BLaER1 (cell line): ENCODE measurements at regions not wholly inside any gene's neighbourhood (a gene's known extent, or its start where the extent isn't known, plus 50 kb on each side); places are given as distances from the start of the nearest gene placed in this dataset.
"Not testable (repeated sequence)": the region's sequence is repeated elsewhere in the genome, so short reads cannot be mapped to it uniquely, and the experiment has no call there.

Experiments
- H3K27ac ChIP-seq: shearing (Covaris generic); formaldehyde crosslinking; 2 replicates; pipeline ENCODE4 v1.8.1; 2022
- H3K27me3 ChIP-seq: shearing (Covaris generic); formaldehyde crosslinking; 2 replicates; pipeline ENCODE4 v1.8.1; 2022
- H3K36me3 ChIP-seq: shearing (Covaris generic); formaldehyde crosslinking; 2 replicates; pipeline ENCODE4 v1.8.1; 2022
- H3K4me1 ChIP-seq: shearing (Covaris generic); formaldehyde crosslinking; 2 replicates; pipeline ENCODE4 v1.8.1; 2022
- H3K4me2 ChIP-seq: shearing (Covaris generic); formaldehyde crosslinking; 2 replicates; pipeline ENCODE4 v1.8.1; 2022
- H3K4me3 ChIP-seq: shearing (Covaris generic); formaldehyde crosslinking; 2 replicates; pipeline ENCODE4 v1.8.1; 2022
- H3K9ac ChIP-seq: shearing (Covaris generic); formaldehyde crosslinking; 2 replicates; pipeline ENCODE4 v1.8.1; 2022
- H3K9me3 ChIP-seq: shearing (Covaris generic); formaldehyde crosslinking; 2 replicates; pipeline ENCODE4 v1.8.1; 2022
- H4K20me1 ChIP-seq: shearing (Covaris generic); formaldehyde crosslinking; 2 replicates; pipeline ENCODE4 v1.8.1; 2022
- Cebpa-rat ChIP-seq: shearing (Covaris generic); IDR thresholded peaks from 2 replicates; pipeline ENCODE4 v1.8.1; 2022

DNA sequence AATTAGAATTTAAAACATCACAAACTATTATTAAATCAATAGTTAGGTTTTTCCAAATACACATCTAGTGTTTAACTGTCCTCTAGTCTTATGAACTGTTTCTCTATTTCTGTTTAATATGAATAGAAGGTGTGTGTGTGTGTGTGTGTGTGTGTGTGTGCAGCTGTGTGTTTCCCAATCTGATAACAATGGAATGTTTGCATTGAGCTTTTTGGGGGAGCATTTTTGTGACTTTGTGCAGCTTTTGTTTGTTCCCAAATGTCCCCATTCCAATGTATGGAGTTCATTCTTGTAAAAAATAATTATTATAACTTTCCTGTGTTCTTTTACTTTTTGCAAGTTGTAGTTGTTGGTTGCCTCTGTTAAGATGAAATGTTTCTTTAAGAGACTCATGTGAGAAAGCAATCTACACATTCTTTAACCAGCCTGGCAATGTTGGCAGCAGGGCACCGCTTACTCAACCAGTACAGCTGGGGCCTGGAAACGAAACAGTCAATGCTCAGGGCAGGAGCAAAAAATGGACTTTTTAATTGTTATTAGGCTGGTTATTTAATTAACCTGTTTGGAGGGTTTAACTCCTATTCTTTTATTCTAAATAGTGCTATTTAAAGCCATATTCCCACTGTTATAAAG lies 354.3 kb downstream of the SRGAP2C start:
- no peaks in the 10 kb centered on the region for H3K9me3 ChIP-seq
- no peak overlapping the region for H3K27ac ChIP-seq
- H3K4me3 ChIP-seq = no peak overlapping the region
- TF ChIP-seq Cebpa-rat = no peak
- no peaks in the 10 kb centered on the region for H3K36me3 ChIP-seq
- no peak overlapping the region for H3K9ac ChIP-seq
- no peak overlapping the region for H3K4me2 ChIP-seq
- no peaks in the 10 kb centered on the region for H3K27me3 ChIP-seq
- H3K4me1 ChIP-seq = no peaks in the 10 kb centered on the region
- no peaks in the 10 kb centered on the region for H4K20me1 ChIP-seq

DNA sequence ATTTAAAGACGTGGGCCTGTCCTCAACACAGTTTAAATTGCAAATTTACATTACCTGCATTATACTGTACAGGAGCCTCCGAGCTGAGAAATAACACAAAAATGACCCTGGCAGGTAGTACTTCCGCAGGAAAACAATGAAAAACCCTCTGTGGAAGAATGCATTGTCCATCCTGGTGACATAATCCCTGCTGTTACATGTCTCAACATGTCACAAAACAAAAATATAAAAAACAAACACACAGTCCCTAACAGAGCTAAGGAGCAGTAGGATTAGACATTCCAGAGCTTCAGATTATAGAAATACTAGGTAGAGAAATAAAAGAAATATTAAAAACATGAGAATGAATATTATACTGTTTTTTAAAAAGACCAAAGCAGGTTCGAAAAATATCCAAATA lies 359.2 kb downstream of the SRGAP2C start:
- not testable (repeated sequence) for H3K4me2 ChIP-seq, H3K9ac ChIP-seq, H3K4me1 ChIP-seq, H3K4me3 ChIP-seq, H3K27ac ChIP-seq, H3K9me3 ChIP-seq, H3K36me3 ChIP-seq, H4K20me1 ChIP-seq, H3K27me3 ChIP-seq

DNA sequence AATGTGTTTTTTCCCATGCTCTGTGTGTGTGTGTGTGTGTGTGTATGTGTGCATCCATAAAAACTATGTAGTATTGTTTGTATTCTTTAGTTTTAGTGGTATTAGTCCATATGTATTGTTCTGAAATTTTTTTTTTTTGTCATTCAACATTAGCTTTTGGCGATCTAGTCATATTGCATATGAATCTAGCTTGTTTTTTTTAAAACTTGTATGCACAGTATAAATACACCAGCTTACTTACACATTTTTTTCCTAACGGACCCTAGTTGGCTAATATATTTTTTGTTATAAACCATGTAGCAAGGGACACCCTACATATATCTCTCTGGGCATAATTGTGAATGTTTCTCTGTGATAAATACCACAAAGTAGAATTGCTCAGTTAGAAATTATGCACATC lies 359.7 kb downstream of the SRGAP2C start:
- no peak overlapping the region for H3K4me2 ChIP-seq

DNA sequence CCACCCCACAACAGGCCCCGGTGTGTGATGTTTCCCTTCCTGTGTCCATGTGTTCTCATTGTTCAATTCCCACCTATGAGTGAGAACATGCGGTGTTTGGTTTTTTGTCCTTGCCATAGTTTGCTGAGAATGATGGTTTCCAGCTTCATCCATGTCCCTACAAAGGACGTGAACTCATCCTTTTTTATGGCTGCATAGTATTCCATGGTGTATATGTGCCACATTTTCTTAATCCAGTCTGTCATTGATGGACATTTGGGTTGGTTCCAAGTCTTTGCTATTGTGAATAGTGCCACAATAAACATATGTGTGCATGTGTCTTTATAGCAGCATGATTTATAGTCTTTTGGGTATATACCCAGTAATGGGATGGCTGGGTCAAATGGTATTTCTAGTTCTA lies 361.1 kb downstream of the SRGAP2C start:
- not testable (repeated sequence) for H3K4me1 ChIP-seq, H3K4me2 ChIP-seq, H3K4me3 ChIP-seq, H3K36me3 ChIP-seq, H4K20me1 ChIP-seq, H3K9ac ChIP-seq, H3K9me3 ChIP-seq, H3K27ac ChIP-seq, H3K27me3 ChIP-seq

More for the DNA sequence above, 359.7 kb downstream of the SRGAP2C start:
- Histone ChIP-seq H3K9me3 (no peaks in the 10 kb centered on the region), H3K36me3 (no peaks in the 10 kb centered on the region), H4K20me1 (no peaks in the 10 kb centered on the region), H3K4me1 (no peaks in the 10 kb centered on the region), H3K27me3 (no peaks in the 10 kb centered on the region), H3K4me3 (no peak overlapping the region), H3K27ac (no peak overlapping the region), H3K9ac (no peak overlapping the region)
- TF ChIP-seq Cebpa-rat = no peak

- H3K4me3 ChIP-seq = no peak overlapping the region
- no peak overlapping the region for H3K9ac ChIP-seq
- no peak overlapping the region for H3K4me2 ChIP-seq
- H3K36me3 ChIP-seq = no peaks in the 10 kb centered on the region
- H3K27me3 ChIP-seq = no peaks in the 10 kb centered on the region
- H3K27ac ChIP-seq = no peak overlapping the region
- no peaks in the 10 kb centered on the region for H3K9me3 ChIP-seq
- peaks cover 15% of the 10 kb centered on the region for H3K4me1 ChIP-seq
- TF ChIP-seq Cebpa-rat = no peak
- no peaks in the 10 kb centered on the region for H4K20me1 ChIP-seq
Observed at GRCh38 chr1:121546830-121547591, 362.2 kb downstream of the SRGAP2C start.

DNA sequence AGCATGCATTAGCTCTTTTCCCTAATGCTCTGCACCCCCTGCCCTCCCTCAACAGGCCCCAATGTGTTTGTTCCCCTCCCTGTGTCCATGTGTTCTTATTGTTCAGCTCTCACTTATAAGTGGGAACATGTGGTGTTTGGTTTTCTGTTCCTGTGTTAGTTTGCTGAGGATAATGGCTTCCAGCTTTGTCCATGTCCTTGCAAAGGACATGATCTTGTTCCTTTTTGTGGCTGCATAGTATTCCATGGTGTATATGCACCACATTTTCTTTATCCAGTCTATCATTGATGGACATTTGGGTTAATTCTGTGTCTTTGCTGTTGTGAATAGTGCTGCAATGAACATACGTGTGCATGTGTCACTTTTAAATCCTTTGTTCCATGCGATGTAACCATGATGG lies 363.0 kb downstream of the SRGAP2C start:
- H3K4me2 ChIP-seq, H3K4me3 ChIP-seq, H3K9ac ChIP-seq, H3K27ac ChIP-seq, H3K27me3 ChIP-seq, H4K20me1 ChIP-seq, H3K9me3 ChIP-seq, H3K36me3 ChIP-seq: not testable (repeated sequence)
- peaks cover 22% of the 10 kb centered on the region for H3K4me1 ChIP-seq

DNA sequence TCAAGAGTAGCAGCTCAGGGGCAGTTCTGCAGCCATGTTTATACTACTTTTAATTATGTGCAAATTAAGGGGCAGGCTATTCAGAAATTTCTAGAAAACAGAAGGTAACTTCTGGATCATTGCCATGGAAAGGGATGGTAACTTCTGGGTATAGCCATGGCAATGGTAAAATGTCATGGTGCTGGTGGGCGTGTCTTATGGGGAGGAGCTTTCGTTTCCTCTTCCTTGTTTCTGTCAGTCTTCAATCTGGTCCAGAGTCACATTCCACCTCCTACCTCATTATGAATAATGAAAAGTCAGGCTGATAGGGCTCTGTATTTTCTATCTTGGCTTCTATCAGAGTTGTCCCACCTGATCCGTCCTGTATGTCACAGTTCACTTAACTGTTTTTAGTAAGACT lies 366.0 kb downstream of the SRGAP2C start:
- not testable (repeated sequence) for H3K27ac ChIP-seq, H4K20me1 ChIP-seq

DNA sequence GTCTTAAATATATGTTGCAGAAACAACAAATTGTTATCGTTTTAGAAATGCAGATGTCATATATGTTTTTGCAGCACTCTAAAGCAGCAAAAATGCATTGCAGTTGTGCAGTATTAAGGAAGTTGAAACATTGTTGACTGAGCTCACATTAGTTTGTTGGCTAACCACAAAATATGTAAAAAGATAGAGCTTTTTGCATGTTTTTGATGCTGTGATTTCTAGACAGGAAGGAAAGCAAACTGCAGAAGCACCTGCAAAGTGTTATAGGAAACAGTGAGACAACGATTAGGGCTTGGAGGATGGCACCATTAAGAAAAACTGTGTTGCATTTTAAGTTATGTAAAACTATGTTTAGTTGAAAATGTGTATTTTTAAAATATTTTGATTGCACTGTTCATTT lies 366.7 kb downstream of the SRGAP2C start:
- not testable (repeated sequence) for H3K4me3 ChIP-seq, H3K9me3 ChIP-seq

More for the DNA sequence above, 366.0 kb downstream of the SRGAP2C start:
- not testable (repeated sequence) for H3K9me3 ChIP-seq, H3K9ac ChIP-seq, H3K36me3 ChIP-seq, H3K4me3 ChIP-seq, H3K27me3 ChIP-seq
- H3K4me2 ChIP-seq = peak overlapping the region; percentile 47; the same call in 1 of the 2 replicates
- peaks cover 24% of the 10 kb centered on the region for H3K4me1 ChIP-seq

DNA sequence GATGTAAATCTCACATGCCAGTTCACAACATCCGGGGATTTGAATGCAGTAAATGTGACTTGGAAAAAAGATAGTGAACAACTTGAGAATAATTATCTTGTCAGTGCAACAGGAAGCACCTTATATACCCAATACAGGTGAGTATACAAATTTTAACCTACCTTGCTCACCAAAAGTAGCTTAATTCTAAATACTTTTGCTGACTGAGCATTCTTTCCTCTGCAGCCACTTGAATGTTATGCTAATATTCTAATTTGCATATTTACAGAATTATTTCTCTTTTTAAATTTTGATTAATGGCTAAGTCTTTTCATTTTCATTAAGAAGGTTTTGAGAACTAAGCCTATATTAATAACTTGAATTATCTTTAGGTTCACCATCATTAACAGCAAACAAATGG lies 371.8 kb downstream of the SRGAP2C start:
- not testable (repeated sequence) for H3K9ac ChIP-seq, H3K27me3 ChIP-seq, H3K27ac ChIP-seq, H3K4me2 ChIP-seq, H3K36me3 ChIP-seq, H3K4me3 ChIP-seq, H4K20me1 ChIP-seq, H3K9me3 ChIP-seq
- peaks cover 13% of the 10 kb centered on the region for H3K4me1 ChIP-seq

More for the DNA sequence above, 366.7 kb downstream of the SRGAP2C start:
- not testable (repeated sequence) for H3K9ac ChIP-seq, H3K36me3 ChIP-seq, H4K20me1 ChIP-seq, H3K27ac ChIP-seq, H3K27me3 ChIP-seq
- peaks cover 24% of the 10 kb centered on the region for H3K4me1 ChIP-seq
- H3K4me2 ChIP-seq = peak overlapping the region; percentile 47

DNA sequence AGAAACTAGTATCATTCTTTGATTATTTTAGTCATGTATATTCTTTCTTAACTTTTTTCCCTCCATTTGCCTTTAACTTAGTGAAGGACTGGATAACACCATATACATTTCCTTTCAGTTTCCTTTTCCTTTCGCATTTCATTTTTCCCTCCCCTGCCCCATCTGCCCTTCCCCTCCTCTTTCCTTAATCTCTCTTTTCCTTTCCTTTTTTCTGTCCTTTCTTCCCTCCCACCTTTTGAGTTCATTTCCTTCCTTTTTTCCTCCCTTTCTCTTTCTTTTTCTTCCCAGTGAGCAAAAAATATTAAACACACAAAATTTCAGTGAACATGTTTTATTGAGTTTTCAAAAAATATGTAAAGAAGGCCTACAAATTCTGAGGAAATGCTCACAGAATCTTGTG lies 373.3 kb downstream of the SRGAP2C start:
- not testable (repeated sequence) for H4K20me1 ChIP-seq, H3K4me2 ChIP-seq, H3K9me3 ChIP-seq, H3K4me1 ChIP-seq, H3K36me3 ChIP-seq, H3K27me3 ChIP-seq, H3K4me3 ChIP-seq, H3K27ac ChIP-seq, H3K9ac ChIP-seq

DNA sequence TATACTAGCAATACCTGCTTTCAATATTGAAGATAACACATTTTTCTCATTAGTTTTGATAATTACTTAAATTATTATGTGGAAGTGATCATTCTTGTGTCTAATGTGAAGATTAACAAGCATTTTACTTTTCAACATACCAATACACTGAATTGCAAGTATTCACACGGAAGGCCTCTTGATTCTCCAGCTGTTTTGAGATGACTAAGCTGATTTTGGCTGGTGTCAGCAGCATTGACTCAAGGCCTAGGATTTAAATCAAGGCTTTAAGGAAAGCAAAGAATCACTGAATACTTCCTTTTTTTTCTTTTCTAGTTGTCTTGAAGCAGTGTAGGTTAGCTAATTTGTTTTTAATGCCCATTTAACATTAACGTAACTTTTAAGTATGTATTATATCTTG lies 373.7 kb downstream of the SRGAP2C start:
- H3K4me1 ChIP-seq = no peaks in the 10 kb centered on the region
- H3K36me3 ChIP-seq = no peaks in the 10 kb centered on the region
- H3K27me3 ChIP-seq = no peaks in the 10 kb centered on the region
- H4K20me1 ChIP-seq = no peaks in the 10 kb centered on the region
- no peak overlapping the region for H3K4me2 ChIP-seq
- no peaks in the 10 kb centered on the region for H3K9me3 ChIP-seq
- no peak overlapping the region for H3K27ac ChIP-seq
- H3K4me3 ChIP-seq = no peak overlapping the region
- H3K9ac ChIP-seq = no peak overlapping the region
- TF ChIP-seq Cebpa-rat = no peak
